CD14-positive monocyte (primary cell): ENCODE measurements at regions not wholly inside any gene's neighbourhood (a gene's known extent, or its start where the extent isn't known, plus 50 kb on each side); places are given as distances from the start of the nearest gene placed in this dataset.

Experiments used
- DNase-seq, 3 donors: peaks; one replicate each; pipeline ENCODE4 v3.0.0-alpha.2; 2011 to 2022
- H2AFZ ChIP-seq: 2 replicates; pipeline ENCODE4 v1.6.0; 2012; ENCODE audit warnings: mild to moderate bottlenecking, low read depth, low read length, inconsistent platforms; ENCODE audit not compliant: insufficient read depth, poor library complexity, severe bottlenecking
- H3K27ac ChIP-seq, 2 donors: 1 replicate in 1 of 2; 2 replicates in 1 of 2; pipeline ENCODE4 v1.5.1; 2012 to 2013; ENCODE audit warnings: low read length in 2 of 2, control low read depth in 1 of 2, inconsistent platforms in 1 of 2, low read depth in 1 of 2, mild to moderate bottlenecking in 1 of 2
- H3K27me3 ChIP-seq, 2 donors: one replicate each; pipeline versions ENCODE4 v1.6.0 to v1.6.1; 2011 to 2013; ENCODE audit warnings: low read length in 2 of 2; ENCODE audit not compliant: control insufficient read depth in 2 of 2, insufficient read depth in 2 of 2
- H3K36me3 ChIP-seq, 2 donors: replicated peaks in 1 of 2; 1 replicate in 1 of 2; 2 replicates in 1 of 2; pipeline versions ENCODE4 v1.5.1 to v1.6.1; 2012 to 2013; ENCODE audit warnings: low read length in 2 of 2, control low read depth in 1 of 2, inconsistent platforms in 1 of 2, mild to moderate bottlenecking in 1 of 2; ENCODE audit not compliant: insufficient read depth in 2 of 2, control insufficient read depth in 1 of 2
- H3K4me1 ChIP-seq, 2 donors: 1 replicate in 1 of 2; 2 replicates in 1 of 2; pipeline versions ENCODE4 v1.5.1 to v1.6.1; 2012 to 2013; ENCODE audit warnings: low read length in 2 of 2, control low read depth in 1 of 2, inconsistent platforms in 1 of 2, mild to moderate bottlenecking in 1 of 2, moderate library complexity in 1 of 2; ENCODE audit not compliant: insufficient read depth in 2 of 2, control insufficient read depth in 1 of 2
- H3K4me2 ChIP-seq: replicated peaks from 2 replicates; pipeline ENCODE3; 2012; ENCODE audit warnings: low read length, moderate library complexity, mild to moderate bottlenecking; ENCODE audit not compliant: poor library complexity, severe bottlenecking; ENCODE audit errors: extremely low read depth
- H3K4me3 ChIP-seq, 3 experiments: fragments of 200-600 bp in 1 of 3; sonication (generic) in 1 of 3; replicated peaks in 1 of 3; 1 replicate in 2 of 3; 2 replicates in 1 of 3; pipeline ENCODE4 v1.5.1; 2011 to 2013; ENCODE audit warnings: low read length in 3 of 3, mild to moderate bottlenecking in 3 of 3, control low read depth in 2 of 3, low read depth in 2 of 3, inconsistent platforms in 1 of 3, moderate library complexity in 1 of 3
- H3K79me2 ChIP-seq: 2 replicates; pipeline ENCODE4 v1.6.0; 2012; ENCODE audit warnings: mild to moderate bottlenecking, control low read depth, inconsistent platforms, low read length, moderate library complexity; ENCODE audit not compliant: insufficient read depth
- H3K9ac ChIP-seq: 2 replicates; pipeline ENCODE4 v1.6.0; 2017; ENCODE audit warnings: low read length, mild to moderate bottlenecking; ENCODE audit not compliant: insufficient read depth, poor library complexity, severe bottlenecking
- H3K9me3 ChIP-seq, 2 donors: replicated peaks in 1 of 2; 1 replicate in 1 of 2; 2 replicates in 1 of 2; pipeline versions ENCODE4 v1.5.1 to v1.6.1; 2012 to 2013; ENCODE audit warnings: low read length in 2 of 2, control low read depth in 1 of 2; ENCODE audit not compliant: control insufficient read depth in 1 of 2, insufficient read depth in 1 of 2
- H4K20me1 ChIP-seq: 2 replicates; pipeline ENCODE4 v1.6.0; 2012; ENCODE audit warnings: mild to moderate bottlenecking, low read length, control low read depth, moderate library complexity; ENCODE audit not compliant: insufficient read depth
- H3K27ac Mint-ChIP-seq, 7 donors: one replicate each; pipeline ENCODE4 v1.8.0; 2020; ENCODE audit warnings: mild to moderate bottlenecking in 7 of 7, mixed read lengths in 7 of 7, moderate library complexity in 6 of 7, inconsistent platforms in 2 of 7
- H3K27me3 Mint-ChIP-seq, 3 donors: one replicate each; pipeline ENCODE4 v1.8.0; 2021 to 2022; ENCODE audit warnings: low read depth in 3 of 3, mild to moderate bottlenecking in 3 of 3, mixed read lengths in 3 of 3, moderate library complexity in 3 of 3, inconsistent platforms in 1 of 3
- H3K36me3 Mint-ChIP-seq, 2 donors: one replicate each; pipeline ENCODE4 v1.8.0; 2020; ENCODE audit warnings: mixed read lengths in 2 of 2, inconsistent platforms in 1 of 2, mild to moderate bottlenecking in 1 of 2
- H3K4me1 Mint-ChIP-seq: one replicate; pipeline ENCODE4 v1.8.0; 2020; ENCODE audit warnings: mild to moderate bottlenecking, mixed read lengths
- H3K4me3 Mint-ChIP-seq, 2 donors: one replicate each; pipeline ENCODE4 v1.8.0; 2020; ENCODE audit warnings: mild to moderate bottlenecking in 2 of 2, mixed read lengths in 2 of 2, moderate library complexity in 1 of 2
- H3K9me3 Mint-ChIP-seq, 7 donors: one replicate each; pipeline ENCODE4 v1.8.0; 2020 to 2022; ENCODE audit warnings: mixed read lengths in 7 of 7, mild to moderate bottlenecking in 6 of 7, moderate library complexity in 6 of 7, inconsistent platforms in 2 of 7
- CTCF ChIP-seq: fragments of 200-600 bp; IDR thresholded peaks from one replicate; pipeline ENCODE4 v1.8.0; 2022; ENCODE audit warnings: antibody characterized with exemption, mild to moderate bottlenecking
- WGBS: methylation state at CpG from one replicate; pipeline ENCODE4 v1.1.5; 2013; ENCODE audit warnings: missing lambda C conversion rate; ENCODE audit not compliant: insufficient coverage; 5-methylcytosine and 5-hydroxymethylcytosine counted together
- intact Hi-C, 2 donors: fragments of 100-400 bp; cut with micrococcal nuclease; formaldehyde crosslinking; loops; one replicate each; pipeline versions ENCODE4 v1.15.0 to v1.15.1; 2023

GRCh38 chr2:236454076-236454475 is 115.5 kb upstream of the ACKR3 start:
- no peak overlapping the region for H3K4me3 ChIP-seq
- H3K9me3 ChIP-seq, result no peaks in the 10 kb centered on the region
- no peak overlapping the region for H2AFZ ChIP-seq
- Mint-ChIP-seq H3K27me3 (peaks cover 0 to 2% (median 1%) of the 10 kb centered on the region in 3 donors), H3K9me3 (peaks cover 0 to 9% (median 0%) of the 10 kb centered on the region in 7 donors), H3K4me1 (no peaks in the 10 kb centered on the region), H3K36me3 (no peaks in the 10 kb centered on the region), H3K27ac (no peak overlapping the region), H3K4me3 (no peak overlapping the region)
- no peaks in the 10 kb centered on the region for H3K4me1 ChIP-seq
- H3K36me3 ChIP-seq, result no peaks in the 10 kb centered on the region
- TF ChIP-seq CTCF, result no peak
- no peak overlapping the region for H3K4me2 ChIP-seq
- intact Hi-C loops, result no loop called here
- H3K79me2 ChIP-seq, result no peaks in the 10 kb centered on the region
- H3K27me3 ChIP-seq, result no peaks in the 10 kb centered on the region
- DNase-seq, result no peak
- WGBS, result 94% methylated on average over 8 of the region's 10 CpGs
- H3K9ac ChIP-seq, result no peak overlapping the region
- H4K20me1 ChIP-seq, result no peaks in the 10 kb centered on the region
- no peak overlapping the region for H3K27ac ChIP-seq

GRCh38 chr2:236459393-236459792 is 110.2 kb upstream of the ACKR3 start:
- no peak overlapping the region for H3K4me3 Mint-ChIP-seq
- H4K20me1 ChIP-seq, result no peaks in the 10 kb centered on the region
- no peaks in the 10 kb centered on the region for H3K36me3 Mint-ChIP-seq
- peaks cover 0 to 3% (median 0%) of the 10 kb centered on the region in 3 donors for H3K27me3 Mint-ChIP-seq
- H3K4me3 ChIP-seq, result no peak overlapping the region
- WGBS, result no CpG with 5 or more reads among the region's 18 CpGs
- intact Hi-C loops, result no loop called here
- H3K27ac Mint-ChIP-seq, result no peak overlapping the region
- no peaks in the 10 kb centered on the region for H3K4me1 ChIP-seq
- no peak for DNase-seq
- no peak overlapping the region for H3K27ac ChIP-seq
- H3K9ac ChIP-seq, result no peak overlapping the region
- no peaks in the 10 kb centered on the region for H3K79me2 ChIP-seq
- H3K9me3 ChIP-seq, result no peaks in the 10 kb centered on the region
- H2AFZ ChIP-seq, result no peak overlapping the region
- H3K27me3 ChIP-seq, result no peaks in the 10 kb centered on the region
- no peaks in the 10 kb centered on the region for H3K4me1 Mint-ChIP-seq
- no peak for TF ChIP-seq CTCF
- H3K9me3 Mint-ChIP-seq, result peaks cover 0 to 9% (median 3%) of the 10 kb centered on the region in 7 donors
- no peak overlapping the region for H3K4me2 ChIP-seq
- H3K36me3 ChIP-seq, result no peaks in the 10 kb centered on the region
